Transverse colon (tissue), 4 donors: ENCODE measurements at regions not wholly inside any gene's neighbourhood (a gene's known extent, or its start where the extent isn't known, plus 50 kb on each side); places are given as distances from the start of the nearest gene placed in this dataset.

Source experiments
- EP300 ChIP-seq: sonication (generic); formaldehyde crosslinking; IDR thresholded peaks from one replicate; pipeline ENCODE4 v1.6.1; 2017; ENCODE audit warnings: antibody characterized with exemption, low read depth
- POLR2A ChIP-seq: fragments of 450-650 bp; IDR thresholded peaks from one replicate; pipeline ENCODE4 v1.6.1; 2016; ENCODE audit warnings: antibody characterized with exemption, mild to moderate bottlenecking, moderate library complexity
- POLR2AphosphoS5 ChIP-seq, 3 donors: sonication (generic); formaldehyde crosslinking; IDR thresholded peaks; one replicate each; pipeline ENCODE4 v1.6.1; 2016; ENCODE audit warnings: antibody characterized with exemption in 3 of 3
- TF ChIP-seq, protein P1 (sequence below), 5 experiments: fragments of 200-600 bp in 3 of 5; fragments of 450-650 bp in 2 of 5; sonication (generic) in 3 of 5; IDR thresholded peaks; 1 replicate in 2 of 5; 2 replicates in 3 of 5; pipeline ENCODE4 v1.5.1; 2016 to 2017; ENCODE audit warnings: antibody characterized with exemption in 5 of 5, inconsistent platforms in 3 of 5, mild to moderate bottlenecking in 2 of 5, moderate library complexity in 1 of 5

DNA sequence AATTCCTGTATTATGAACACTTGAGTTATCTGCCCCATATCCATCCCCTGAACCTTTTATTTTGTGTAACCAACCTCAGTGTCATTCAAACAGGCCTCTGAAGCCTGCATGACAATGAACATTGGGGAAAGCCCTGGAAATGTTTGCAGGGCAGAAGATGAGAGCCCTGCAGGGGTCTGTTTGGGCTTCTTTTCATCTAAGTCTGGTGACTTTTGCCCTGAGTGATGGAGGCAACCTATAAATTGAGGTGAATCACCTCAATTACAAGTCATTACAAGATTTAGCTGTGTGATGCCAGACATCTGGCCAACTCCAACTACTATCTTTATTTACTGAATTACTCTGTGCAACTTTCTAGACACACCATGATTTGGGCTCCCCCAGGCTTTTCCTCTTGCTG, 189.2 kb downstream of the MAF start:
- TF ChIP-seq, protein P1, sequence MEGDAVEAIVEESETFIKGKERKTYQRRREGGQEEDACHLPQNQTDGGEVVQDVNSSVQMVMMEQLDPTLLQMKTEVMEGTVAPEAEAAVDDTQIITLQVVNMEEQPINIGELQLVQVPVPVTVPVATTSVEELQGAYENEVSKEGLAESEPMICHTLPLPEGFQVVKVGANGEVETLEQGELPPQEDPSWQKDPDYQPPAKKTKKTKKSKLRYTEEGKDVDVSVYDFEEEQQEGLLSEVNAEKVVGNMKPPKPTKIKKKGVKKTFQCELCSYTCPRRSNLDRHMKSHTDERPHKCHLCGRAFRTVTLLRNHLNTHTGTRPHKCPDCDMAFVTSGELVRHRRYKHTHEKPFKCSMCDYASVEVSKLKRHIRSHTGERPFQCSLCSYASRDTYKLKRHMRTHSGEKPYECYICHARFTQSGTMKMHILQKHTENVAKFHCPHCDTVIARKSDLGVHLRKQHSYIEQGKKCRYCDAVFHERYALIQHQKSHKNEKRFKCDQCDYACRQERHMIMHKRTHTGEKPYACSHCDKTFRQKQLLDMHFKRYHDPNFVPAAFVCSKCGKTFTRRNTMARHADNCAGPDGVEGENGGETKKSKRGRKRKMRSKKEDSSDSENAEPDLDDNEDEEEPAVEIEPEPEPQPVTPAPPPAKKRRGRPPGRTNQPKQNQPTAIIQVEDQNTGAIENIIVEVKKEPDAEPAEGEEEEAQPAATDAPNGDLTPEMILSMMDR (IDR thresholded peaks at IDR 0.05) = no peak
- TF ChIP-seq EP300 (no peak), POLR2AphosphoS5 (IDR thresholded peaks at IDR 0.05) (no peak), POLR2A (no peak)
